ENCODE measurements at regions not wholly inside any gene's neighbourhood (a gene's known extent, or its start where the extent isn't known, plus 50 kb on each side); places are given as distances from the start of the nearest gene placed in this dataset.

DNA sequence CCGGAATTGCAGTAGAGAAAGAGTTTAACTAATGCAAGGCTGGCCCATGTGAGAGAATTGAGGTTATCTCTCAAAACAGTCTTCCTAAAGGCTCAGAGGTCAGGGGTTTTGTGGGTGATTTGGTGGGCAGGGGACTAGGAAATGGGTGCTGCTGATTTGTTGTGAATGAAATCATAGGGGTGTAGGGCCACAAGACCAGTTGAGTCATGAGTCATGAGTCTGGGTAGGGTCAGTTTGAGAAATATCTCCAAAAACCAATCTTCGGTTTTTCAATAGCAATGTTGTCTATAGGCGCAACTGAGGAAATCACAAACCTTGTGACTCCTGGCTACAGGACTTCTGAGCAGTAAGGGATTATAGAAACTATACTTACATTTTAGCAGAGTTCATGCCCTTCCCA, 460.0 kb upstream of the NRP1 start:
- Histone ChIP-seq H3K4me3 (no peak overlapping the region), H3K36me3 (no peaks in the 10 kb centered on the region), H3K9me3 (no peaks in the 10 kb centered on the region), H3K27ac (no peak overlapping the region), H3K27me3 (no peaks in the 10 kb centered on the region), H3K4me1 (peaks cover 0 to 5% (median 1%) of the 10 kb centered on the region in 4 donors)
- TF ChIP-seq, protein P1, sequence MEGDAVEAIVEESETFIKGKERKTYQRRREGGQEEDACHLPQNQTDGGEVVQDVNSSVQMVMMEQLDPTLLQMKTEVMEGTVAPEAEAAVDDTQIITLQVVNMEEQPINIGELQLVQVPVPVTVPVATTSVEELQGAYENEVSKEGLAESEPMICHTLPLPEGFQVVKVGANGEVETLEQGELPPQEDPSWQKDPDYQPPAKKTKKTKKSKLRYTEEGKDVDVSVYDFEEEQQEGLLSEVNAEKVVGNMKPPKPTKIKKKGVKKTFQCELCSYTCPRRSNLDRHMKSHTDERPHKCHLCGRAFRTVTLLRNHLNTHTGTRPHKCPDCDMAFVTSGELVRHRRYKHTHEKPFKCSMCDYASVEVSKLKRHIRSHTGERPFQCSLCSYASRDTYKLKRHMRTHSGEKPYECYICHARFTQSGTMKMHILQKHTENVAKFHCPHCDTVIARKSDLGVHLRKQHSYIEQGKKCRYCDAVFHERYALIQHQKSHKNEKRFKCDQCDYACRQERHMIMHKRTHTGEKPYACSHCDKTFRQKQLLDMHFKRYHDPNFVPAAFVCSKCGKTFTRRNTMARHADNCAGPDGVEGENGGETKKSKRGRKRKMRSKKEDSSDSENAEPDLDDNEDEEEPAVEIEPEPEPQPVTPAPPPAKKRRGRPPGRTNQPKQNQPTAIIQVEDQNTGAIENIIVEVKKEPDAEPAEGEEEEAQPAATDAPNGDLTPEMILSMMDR (IDR thresholded peaks at IDR 0.05): no peak
- TF ChIP-seq POLR2A (IDR thresholded peaks at IDR 0.05): no peak
- WGBS (ENCODE audit: insufficient coverage, low coverage, low lambda C conversion rate, missing lambda C conversion rate): 72% methylated on average over 3 of the region's 3 CpGs
- intact Hi-C loops (cut with DNase I): no loop called here
- ATAC-seq (no peak), DNase-seq (no peak)

DNA sequence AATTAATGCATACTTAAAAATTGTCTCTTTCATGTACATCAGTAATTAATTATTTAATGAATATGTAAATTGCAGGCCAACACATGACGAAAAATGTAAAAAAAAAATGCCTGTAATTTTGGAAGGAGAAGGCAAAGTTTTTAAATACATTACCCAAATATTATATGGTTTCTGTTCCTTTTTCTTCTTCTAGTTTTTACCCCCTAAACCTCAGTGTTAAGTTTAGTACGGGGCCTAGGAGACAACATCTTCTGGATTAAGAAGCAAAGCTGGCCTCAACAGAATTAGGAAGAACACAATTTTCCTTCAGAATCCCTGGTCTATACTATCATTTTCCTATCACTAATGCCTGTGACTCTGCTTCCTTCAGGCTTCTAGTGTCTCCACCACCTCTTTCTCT, 459.3 kb upstream of the NRP1 start:
- H3K9me3 ChIP-seq: no peaks in the 10 kb centered on the region
- no peaks in the 10 kb centered on the region for H3K27me3 ChIP-seq
- H3K27ac ChIP-seq: no peak overlapping the region
- WGBS (ENCODE audit: insufficient coverage, low coverage, low lambda C conversion rate, missing lambda C conversion rate): 58% methylated on average over 2 of the region's 2 CpGs
- H3K4me3 ChIP-seq: no peak overlapping the region
- no peak for ATAC-seq
- TF ChIP-seq, protein P1 (IDR thresholded peaks at IDR 0.05): no peak
- TF ChIP-seq POLR2A (IDR thresholded peaks at IDR 0.05): no peak
- intact Hi-C loops (cut with DNase I): no loop called here
- no peak for DNase-seq
- no peaks in the 10 kb centered on the region for H3K36me3 ChIP-seq
- H3K4me1 ChIP-seq: no peaks in the 10 kb centered on the region

DNA sequence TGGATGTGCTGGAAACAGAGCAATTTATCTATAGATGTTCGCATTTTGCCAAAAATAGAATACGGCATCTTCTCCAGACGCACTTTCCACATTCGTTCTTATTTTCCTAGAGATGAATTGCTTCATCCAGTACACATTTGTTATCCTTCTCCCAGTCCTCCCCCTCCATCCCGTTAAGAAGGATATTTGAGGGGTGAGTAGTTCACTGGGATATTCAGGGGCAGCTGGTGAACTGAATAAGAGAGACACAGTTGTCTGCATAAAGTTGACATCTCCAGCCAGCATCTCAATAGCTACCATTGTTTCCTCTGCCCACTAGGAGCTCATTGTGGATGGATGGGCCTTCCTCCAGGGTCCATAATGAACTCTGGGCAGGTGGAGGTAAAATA, 456.8 kb upstream of the NRP1 start:
- TF ChIP-seq, protein P1 (IDR thresholded peaks at IDR 0.05): no peak
- TF ChIP-seq POLR2A (IDR thresholded peaks at IDR 0.05): no peak
- intact Hi-C loops (cut with DNase I): no loop called here
- no peak for ATAC-seq

DNA sequence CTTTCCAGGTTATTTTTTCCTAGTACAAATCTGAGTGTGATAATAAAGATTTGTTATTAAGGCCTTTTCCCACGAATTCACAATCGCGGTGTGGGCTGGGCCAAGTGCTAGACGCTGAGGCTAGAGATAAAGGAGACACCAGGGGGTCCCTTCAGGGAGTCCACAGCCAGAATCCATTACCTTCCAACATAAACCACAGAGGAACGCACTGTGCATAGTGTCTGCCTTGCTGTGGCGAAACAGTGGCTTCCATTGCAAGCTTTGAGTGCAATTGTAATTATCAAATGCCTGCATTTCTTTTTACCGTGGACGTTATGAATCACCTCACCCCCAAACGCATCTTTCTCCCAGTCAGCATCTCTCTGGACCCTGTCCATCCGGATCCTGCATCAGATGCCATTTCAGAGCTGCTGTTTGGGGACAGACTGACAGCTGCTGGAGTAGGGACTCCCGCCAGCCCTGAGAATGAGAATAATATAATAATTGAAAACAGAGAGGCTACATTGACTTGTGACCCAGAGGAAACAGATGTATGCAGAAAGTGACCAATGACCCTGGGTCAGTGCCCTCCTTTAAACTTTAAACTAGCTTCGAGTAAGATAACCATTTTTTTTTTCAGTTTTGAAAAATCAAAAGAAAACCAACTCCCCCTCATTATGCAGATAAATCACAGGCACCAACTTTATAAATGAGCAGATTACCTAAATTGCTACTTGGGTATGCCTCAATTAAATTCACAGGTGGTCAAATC, 456.2 kb upstream of the NRP1 start:
- 21% methylated on average over 8 of the region's 12 CpGs for WGBS (ENCODE audit: insufficient coverage, low coverage, low lambda C conversion rate, missing lambda C conversion rate)

More for the DNA sequence above, 456.8 kb upstream of the NRP1 start:
- DNase-seq: no peak
- Histone ChIP-seq H3K9me3 (no peaks in the 10 kb centered on the region), H3K27me3 (no peaks in the 10 kb centered on the region), H3K27ac (no peak overlapping the region), H3K4me1 (no peaks in the 10 kb centered on the region), H3K4me3 (no peak overlapping the region), H3K36me3 (no peaks in the 10 kb centered on the region)
- WGBS (ENCODE audit: insufficient coverage, low coverage, low lambda C conversion rate, missing lambda C conversion rate): 76% methylated on average over 5 of the region's 5 CpGs

More for the DNA sequence above, 456.2 kb upstream of the NRP1 start:
- intact Hi-C loops (cut with DNase I): no loop called here
- H3K9me3 ChIP-seq: no peaks in the 10 kb centered on the region
- ATAC-seq: no peak
- H3K4me1 ChIP-seq: no peaks in the 10 kb centered on the region
- TF ChIP-seq, protein P1 (IDR thresholded peaks at IDR 0.05): no peak
- TF ChIP-seq POLR2A (IDR thresholded peaks at IDR 0.05): no peak
- H3K36me3 ChIP-seq: no peaks in the 10 kb centered on the region
- no peaks in the 10 kb centered on the region for H3K27me3 ChIP-seq
- no peak overlapping the region for H3K4me3 ChIP-seq
- no peak for DNase-seq
- no peak overlapping the region for H3K27ac ChIP-seq

All from right lobe of liver (tissue), 6 donors.